ENCODE measurements at regions not wholly inside any gene's neighbourhood (a gene's known extent, or its start where the extent isn't known, plus 50 kb on each side); places are given as distances from the start of the nearest gene placed in this dataset.

GRCh38 chr9:113668061-113668460, 204.5 kb downstream of the RGS3 start (continued):
- TF ChIP-seq CHD7 (IDR thresholded peaks at IDR 0.05; ENCODE audit: insufficient replicate concordance, low read length) (no peak), CBX8 (IDR thresholded peaks at IDR 0.05; ENCODE audit: borderline replicate concordance, low read depth, low read length) (no peak)
